ENCODE measurements at regions not wholly inside any gene's neighbourhood (a gene's known extent, or its start where the extent isn't known, plus 50 kb on each side); places are given as distances from the start of the nearest gene placed in this dataset.

DNA sequence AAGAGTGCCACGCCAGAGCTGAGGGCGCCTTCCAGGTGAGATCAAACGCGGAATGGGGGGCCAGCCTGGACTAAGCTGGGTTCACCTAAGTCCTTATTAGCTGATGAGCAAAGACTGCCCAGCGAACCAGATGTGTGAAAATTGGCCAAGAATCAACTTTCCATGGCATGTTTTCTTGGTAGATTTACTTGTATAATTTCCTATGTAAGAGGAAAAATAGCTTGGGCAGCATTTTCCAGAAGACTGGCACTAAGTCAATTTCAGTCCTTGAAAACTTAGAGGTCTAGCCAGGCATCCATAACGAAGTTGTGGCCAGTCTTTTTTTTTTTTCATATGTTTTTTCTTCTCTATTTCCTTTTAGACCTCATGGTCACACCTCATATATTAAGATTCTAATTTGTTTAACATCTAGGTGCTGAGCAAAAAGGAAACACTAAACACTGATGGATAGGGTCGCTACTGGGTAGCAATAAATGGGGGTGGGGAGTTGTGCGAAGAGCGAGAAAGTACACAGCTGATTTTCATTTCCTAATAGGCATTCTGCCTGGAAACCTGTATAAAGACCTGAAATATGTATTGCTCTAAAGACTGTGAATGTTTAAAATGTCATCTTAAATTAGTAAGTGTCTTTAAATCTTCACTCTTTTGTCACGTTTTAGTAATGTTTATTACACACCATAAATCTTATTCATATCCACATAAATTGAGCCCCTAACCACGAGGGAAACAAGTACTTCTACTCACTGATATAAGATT is 188.8 kb downstream of the CD83 start:
- no peak overlapping the region for H3K27ac ChIP-seq (ENCODE audit: low read depth, low read length, poor library complexity, severe bottlenecking)
- no peak overlapping the region for H3K4me3 ChIP-seq (ENCODE audit: low read depth, low read length, poor library complexity, severe bottlenecking)
- intact Hi-C loops (cut with micrococcal nuclease; ENCODE audit: unreplicated experiment): no loop called here
- TF ChIP-seq, protein P1, sequence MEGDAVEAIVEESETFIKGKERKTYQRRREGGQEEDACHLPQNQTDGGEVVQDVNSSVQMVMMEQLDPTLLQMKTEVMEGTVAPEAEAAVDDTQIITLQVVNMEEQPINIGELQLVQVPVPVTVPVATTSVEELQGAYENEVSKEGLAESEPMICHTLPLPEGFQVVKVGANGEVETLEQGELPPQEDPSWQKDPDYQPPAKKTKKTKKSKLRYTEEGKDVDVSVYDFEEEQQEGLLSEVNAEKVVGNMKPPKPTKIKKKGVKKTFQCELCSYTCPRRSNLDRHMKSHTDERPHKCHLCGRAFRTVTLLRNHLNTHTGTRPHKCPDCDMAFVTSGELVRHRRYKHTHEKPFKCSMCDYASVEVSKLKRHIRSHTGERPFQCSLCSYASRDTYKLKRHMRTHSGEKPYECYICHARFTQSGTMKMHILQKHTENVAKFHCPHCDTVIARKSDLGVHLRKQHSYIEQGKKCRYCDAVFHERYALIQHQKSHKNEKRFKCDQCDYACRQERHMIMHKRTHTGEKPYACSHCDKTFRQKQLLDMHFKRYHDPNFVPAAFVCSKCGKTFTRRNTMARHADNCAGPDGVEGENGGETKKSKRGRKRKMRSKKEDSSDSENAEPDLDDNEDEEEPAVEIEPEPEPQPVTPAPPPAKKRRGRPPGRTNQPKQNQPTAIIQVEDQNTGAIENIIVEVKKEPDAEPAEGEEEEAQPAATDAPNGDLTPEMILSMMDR (conservative IDR thresholded peaks at IDR 0.05; ENCODE audit: low read length): no peak
- no peak for TF ChIP-seq EZH2phosphoT487 (IDR thresholded peaks at IDR 0.05; ENCODE audit: borderline replicate concordance, low read depth, low read length)
- no peak overlapping the region for H2AFZ ChIP-seq (ENCODE audit: low read length)
- ChIA-PET POLR2A (interaction anchor here (0.6 to 0.9 kb wide), 3 partner anchors 14 to 192 kb away, joined by 3 read pairs; no protein-coding TSS in a partner anchor), CTCF (ENCODE audit: unreplicated experiment) (no interaction called here)
- no peaks in the 10 kb centered on the region for H3K79me2 ChIP-seq (ENCODE audit: insufficient read depth, low read depth, low read length)
- no peak overlapping the region for H3K4me2 ChIP-seq (ENCODE audit: low read length)
- BruUV-seq (replicated peaks): no TSS peak
- no peaks in the 10 kb centered on the region for H3K9me2 ChIP-seq (ENCODE audit: insufficient read depth, low read length)
- no peaks in the 10 kb centered on the region for H4K20me1 ChIP-seq (ENCODE audit: insufficient read depth, low read length)
- no peak for DNase-seq (ENCODE audit: low spot score)
- no peaks in the 10 kb centered on the region for H3K4me1 ChIP-seq (ENCODE audit: insufficient read depth, low read length, poor library complexity, severe bottlenecking)
- H3K36me3 ChIP-seq (ENCODE audit: insufficient read depth, low read length): no peaks in the 10 kb centered on the region
- H3K9me3 ChIP-seq (ENCODE audit: low read length): no peaks in the 10 kb centered on the region; the same call in 1 of the 2 replicates

DNA sequence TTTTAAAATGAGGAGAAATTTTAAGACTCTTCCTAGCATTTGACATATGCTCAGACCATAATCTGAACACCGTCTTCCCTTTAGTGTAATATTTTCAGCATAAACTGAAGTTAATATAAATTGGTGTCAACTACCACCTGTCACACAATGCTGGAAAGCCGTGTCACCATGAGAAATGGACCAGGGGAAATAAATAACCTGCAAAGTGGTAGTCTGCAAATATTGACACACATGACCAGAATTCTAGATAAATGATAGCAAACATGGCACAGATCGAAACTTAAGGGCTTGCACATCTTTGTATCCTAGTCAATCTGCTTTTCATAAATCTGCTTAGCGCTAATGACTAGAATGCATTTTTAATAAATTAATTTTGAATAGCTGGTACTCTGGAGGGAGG is 191.9 kb downstream of the CD83 start:
- ChIA-PET POLR2A (interaction anchor here (0.5 to 1.5 kb wide), 4 partner anchors 10 to 777 kb away, joined by 3 to 5 read pairs (median 4); no protein-coding TSS in a partner anchor), CTCF (ENCODE audit: unreplicated experiment) (no interaction called here)
- no peak for DNase-seq (ENCODE audit: low spot score)
- Histone ChIP-seq H3K4me1 (ENCODE audit: insufficient read depth, low read length, poor library complexity, severe bottlenecking) (peaks cover 4% of the 10 kb centered on the region), H4K20me1 (ENCODE audit: insufficient read depth, low read length) (no peaks in the 10 kb centered on the region), H3K27ac (ENCODE audit: low read depth, low read length, poor library complexity, severe bottlenecking) (no peak overlapping the region), H3K4me3 (ENCODE audit: low read depth, low read length, poor library complexity, severe bottlenecking) (no peak overlapping the region), H3K9me3 (ENCODE audit: low read length) (no peaks in the 10 kb centered on the region), H3K9me2 (ENCODE audit: insufficient read depth, low read length) (no peaks in the 10 kb centered on the region), H3K79me2 (ENCODE audit: insufficient read depth, low read depth, low read length) (no peaks in the 10 kb centered on the region), H3K36me3 (ENCODE audit: insufficient read depth, low read length) (no peaks in the 10 kb centered on the region), H2AFZ (ENCODE audit: low read length) (no peak overlapping the region), H3K4me2 (ENCODE audit: low read length) (no peak overlapping the region)
- TF ChIP-seq, protein P1 (conservative IDR thresholded peaks at IDR 0.05; ENCODE audit: low read length): no peak
- TF ChIP-seq EZH2phosphoT487 (IDR thresholded peaks at IDR 0.05; ENCODE audit: borderline replicate concordance, low read depth, low read length): no peak
- no TSS peak for BruUV-seq (replicated peaks)
- intact Hi-C loops (cut with micrococcal nuclease; ENCODE audit: unreplicated experiment): no loop called here

DNA sequence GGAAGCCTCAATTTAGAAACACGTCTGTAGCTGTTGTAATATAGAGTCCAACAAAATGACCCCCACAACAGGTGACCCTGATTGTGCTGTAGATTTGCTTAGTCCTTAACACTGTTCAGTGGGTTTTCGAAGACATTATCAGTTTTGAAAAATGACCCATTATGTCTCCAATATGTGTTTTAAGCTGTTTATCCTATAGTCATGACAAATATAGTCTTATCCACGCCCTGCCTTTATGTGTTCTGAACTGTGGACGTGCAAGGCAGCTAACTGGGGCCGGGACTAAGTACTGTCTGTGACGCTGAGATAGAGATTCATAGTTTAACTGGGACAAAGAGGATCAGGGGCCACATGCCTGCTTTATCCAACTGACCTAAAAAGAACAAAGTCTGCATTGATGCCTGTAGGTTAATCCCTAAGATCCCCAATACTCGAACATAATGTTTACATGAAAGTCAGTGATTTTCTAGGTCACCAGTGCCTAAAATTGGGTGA is 192.4 kb downstream of the CD83 start:
- TF ChIP-seq EZH2phosphoT487 (IDR thresholded peaks at IDR 0.05; ENCODE audit: borderline replicate concordance, low read depth, low read length): no peak
- TF ChIP-seq, protein P1 (conservative IDR thresholded peaks at IDR 0.05; ENCODE audit: low read length): no peak
- POLR2A ChIA-PET: interaction anchor here (0.5 to 2.5 kb wide), 5 partner anchors 11 to 776 kb away, joined by 3 to 9 read pairs (median 4); no protein-coding TSS in a partner anchor
- intact Hi-C loops (cut with micrococcal nuclease; ENCODE audit: unreplicated experiment): no loop called here

More for the DNA sequence above, 192.4 kb downstream of the CD83 start:
- no TSS peak for BruUV-seq (replicated peaks)
- no peak overlapping the region for H3K4me2 ChIP-seq (ENCODE audit: low read length)
- no peaks in the 10 kb centered on the region for H3K9me2 ChIP-seq (ENCODE audit: insufficient read depth, low read length)
- no peaks in the 10 kb centered on the region for H3K9me3 ChIP-seq (ENCODE audit: low read length)
- CTCF ChIA-PET (ENCODE audit: unreplicated experiment): no interaction called here
- no peak overlapping the region for H2AFZ ChIP-seq (ENCODE audit: low read length)
- peaks cover 4% of the 10 kb centered on the region for H3K4me1 ChIP-seq (ENCODE audit: insufficient read depth, low read length, poor library complexity, severe bottlenecking)
- H3K79me2 ChIP-seq (ENCODE audit: insufficient read depth, low read depth, low read length): no peaks in the 10 kb centered on the region
- no peak overlapping the region for H3K27ac ChIP-seq (ENCODE audit: low read depth, low read length, poor library complexity, severe bottlenecking)
- H3K36me3 ChIP-seq (ENCODE audit: insufficient read depth, low read length): no peaks in the 10 kb centered on the region
- no peak for DNase-seq (ENCODE audit: low spot score)
- H3K4me3 ChIP-seq (ENCODE audit: low read depth, low read length, poor library complexity, severe bottlenecking): no peak overlapping the region
- no peaks in the 10 kb centered on the region for H4K20me1 ChIP-seq (ENCODE audit: insufficient read depth, low read length)
